ENCODE measurements at regions not wholly inside any gene's neighbourhood (a gene's known extent, or its start where the extent isn't known, plus 50 kb on each side); places are given as distances from the start of the nearest gene placed in this dataset.

GRCh38 chr1:87173231-87173630 lies 155.4 kb upstream of the LMO4 start:
- TF ChIP-seq POLR2A (IDR thresholded peaks at IDR 0.05; ENCODE audit: low read depth, low read length): no peak
- TF ChIP-seq SPI1 (IDR thresholded peaks at IDR 0.05; ENCODE audit: low read depth, low read length): no peak
- TF ChIP-seq POLR2AphosphoS5 (IDR thresholded peaks at IDR 0.05; ENCODE audit: low read depth, low read length): no peak
- TF ChIP-seq TAF1 (IDR thresholded peaks at IDR 0.05; ENCODE audit: low read depth, low read length): no peak
- no peak for TF ChIP-seq PAX5 (IDR thresholded peaks at IDR 0.05; ENCODE audit: insufficient read depth, low read length, severe bottlenecking)
- no peak for TF ChIP-seq POU2F2 (IDR thresholded peaks at IDR 0.05; ENCODE audit: low read depth, low read length)
